Erythroblast (primary cell): ENCODE measurements at regions not wholly inside any gene's neighbourhood (a gene's known extent, or its start where the extent isn't known, plus 50 kb on each side); places are given as distances from the start of the nearest gene placed in this dataset.

ENCODE experiments used
- GATA1 ChIP-seq: IDR thresholded peaks from 2 replicates; pipeline ENCODE4 v1.6.1; 2011; ENCODE audit warnings: low read depth, mild to moderate bottlenecking, control low read depth, low read length, moderate library complexity
- POLR2A ChIP-seq: IDR thresholded peaks from 2 replicates; pipeline ENCODE4 v1.6.1; 2011; ENCODE audit warnings: mild to moderate bottlenecking, low read length

GRCh38 chr7:42726066-42726785 is 185.6 kb downstream of the C7orf25 start:
- no peak for TF ChIP-seq POLR2A
- no peak for TF ChIP-seq GATA1
